PC-9 (cell line): ENCODE measurements at regions not wholly inside any gene's neighbourhood (a gene's known extent, or its start where the extent isn't known, plus 50 kb on each side); places are given as distances from the start of the nearest gene placed in this dataset.

Source experiments
- BruUV-seq: library from RNA; stranded (reverse); fragments of 400-500 nt; replicated peaks from 2 replicates; lab custom pipeline; 2021; lab: Mats Ljungman, UMichigan
- CTCF ChIA-PET: fragments of 300-600 bp; sonication (Branson Sonifier 250); formaldehyde crosslinking; loops from one replicate; lab custom pipeline; 2022; ENCODE audit warnings: antibody characterized with exemption; lab: Charles Lee
- POLR2A ChIA-PET: fragments of 300-600 bp; sonication (Branson Sonifier 250); formaldehyde crosslinking; loops from one replicate; lab custom pipeline; 2022; ENCODE audit warnings: antibody characterized with exemption; ENCODE audit not compliant: unreplicated experiment; lab: Charles Lee
- DNase-seq, 2 experiments: peaks; one replicate each; pipeline versions ENCODE4 v3.0.0 to v3.0.0-alpha.2; 2015 to 2022; ENCODE audit warnings: mixed read lengths in 1 of 2
- H2AFZ ChIP-seq: fragments of 200-600 bp; sonication (generic); 2 replicates; pipeline ENCODE4 v1.8.1; 2017; ENCODE audit warnings: antibody characterized with exemption
- H3F3A ChIP-seq: fragments of 200-600 bp; sonication (generic); 2 replicates; pipeline ENCODE4 v1.8.1; 2017; ENCODE audit warnings: antibody characterized with exemption, mild to moderate bottlenecking, low read depth; ENCODE audit not compliant: insufficient read depth
- H3K27ac ChIP-seq: fragments of 200-600 bp; sonication (generic); 2 replicates; pipeline ENCODE4 v1.6.1; 2016; ENCODE audit warnings: mixed run types
- H3K27me3 ChIP-seq: fragments of 200-600 bp; sonication (generic); 2 replicates; pipeline ENCODE4 v1.6.1; 2016; ENCODE audit warnings: low read depth, mixed run types; ENCODE audit not compliant: insufficient read depth
- H3K36me3 ChIP-seq: fragments of 200-600 bp; sonication (generic); 2 replicates; pipeline ENCODE4 v1.6.1; 2016; ENCODE audit warnings: low read depth, mixed run types
- H3K4me1 ChIP-seq: fragments of 200-600 bp; sonication (generic); replicated peaks from 2 replicates; pipeline ENCODE4 v1.6.1; 2016; ENCODE audit warnings: mixed run types; ENCODE audit not compliant: insufficient read depth
- H3K4me2 ChIP-seq: fragments of 200-600 bp; sonication (generic); 2 replicates; pipeline ENCODE4 v1.6.1; 2017; ENCODE audit warnings: mixed run types
- H3K4me3 ChIP-seq: fragments of 200-600 bp; sonication (generic); 2 replicates; pipeline ENCODE4 v1.6.1; 2016; ENCODE audit warnings: mixed run types
- H3K79me2 ChIP-seq: fragments of 200-600 bp; sonication (generic); 2 replicates; pipeline ENCODE4 v1.6.1; 2017; ENCODE audit warnings: low read depth, mixed run types
- H3K9me2 ChIP-seq: fragments of 200-600 bp; sonication (generic); 2 replicates; pipeline ENCODE4 v1.8.1; 2017; ENCODE audit warnings: mild to moderate bottlenecking; ENCODE audit not compliant: insufficient read depth
- H3K9me3 ChIP-seq: fragments of 200-600 bp; sonication (generic); 2 replicates; pipeline ENCODE4 v1.8.1; 2016; ENCODE audit warnings: low read depth; ENCODE audit not compliant: insufficient read depth
- H4K20me1 ChIP-seq: fragments of 200-600 bp; sonication (generic); 2 replicates; pipeline ENCODE4 v1.8.1; 2017; ENCODE audit not compliant: insufficient read depth
- CTCF ChIP-seq: fragments of 200-600 bp; sonication (generic); conservative IDR thresholded peaks from 2 replicates; pipeline ENCODE4 v1.6.1; 2017; ENCODE audit warnings: mixed run types, antibody characterized with exemption, mild to moderate bottlenecking, moderate library complexity
- EZH2 ChIP-seq: fragments of 200-600 bp; sonication (generic); IDR thresholded peaks from 2 replicates; pipeline ENCODE4 v1.8.0; 2017; ENCODE audit warnings: antibody characterized with exemption, low read depth
- intact Hi-C: fragments of 100-400 bp; cut with micrococcal nuclease; formaldehyde crosslinking; loops from one replicate; pipeline ENCODE4 v1.10.0; 2022; ENCODE audit not compliant: unreplicated experiment

DNA sequence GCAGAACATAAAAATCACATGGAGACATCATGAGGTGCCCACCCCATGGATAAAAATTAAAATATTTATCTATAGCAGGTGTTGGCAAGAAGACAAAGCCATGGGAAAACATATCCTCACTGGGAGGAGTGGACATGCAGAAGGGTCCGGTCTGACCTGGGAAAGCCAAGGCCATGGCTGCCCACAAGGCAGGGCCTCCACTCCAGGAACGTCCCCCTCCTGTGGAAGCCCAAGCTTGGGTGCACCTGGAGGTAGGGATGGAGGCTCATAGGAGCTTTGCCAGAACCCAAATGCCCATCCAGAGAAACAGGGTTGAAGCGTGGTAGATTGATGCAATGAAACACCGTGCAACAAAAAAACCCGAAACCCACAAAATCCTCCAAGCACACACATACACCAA is 81.4 kb upstream of the COL5A1 start:
- Histone ChIP-seq H3K4me3 (no peak overlapping the region), H3K9me2 (no peaks in the 10 kb centered on the region), H3K79me2 (no peaks in the 10 kb centered on the region), H3K27ac (no peak overlapping the region), H2AFZ (no peak overlapping the region), H3K4me1 (no peaks in the 10 kb centered on the region), H3K4me2 (no peak overlapping the region), H4K20me1 (no peaks in the 10 kb centered on the region), H3K36me3 (no peaks in the 10 kb centered on the region), H3F3A (no peaks in the 10 kb centered on the region), H3K27me3 (peaks cover 71% of the 10 kb centered on the region), H3K9me3 (no peaks in the 10 kb centered on the region)
- intact Hi-C loops, result no loop called here
- POLR2A ChIA-PET, result no interaction called here
- DNase-seq, result no peak
- CTCF ChIA-PET, result no interaction called here
- no TSS peak for BruUV-seq
- TF ChIP-seq EZH2 (no peak), CTCF (no peak)

DNA sequence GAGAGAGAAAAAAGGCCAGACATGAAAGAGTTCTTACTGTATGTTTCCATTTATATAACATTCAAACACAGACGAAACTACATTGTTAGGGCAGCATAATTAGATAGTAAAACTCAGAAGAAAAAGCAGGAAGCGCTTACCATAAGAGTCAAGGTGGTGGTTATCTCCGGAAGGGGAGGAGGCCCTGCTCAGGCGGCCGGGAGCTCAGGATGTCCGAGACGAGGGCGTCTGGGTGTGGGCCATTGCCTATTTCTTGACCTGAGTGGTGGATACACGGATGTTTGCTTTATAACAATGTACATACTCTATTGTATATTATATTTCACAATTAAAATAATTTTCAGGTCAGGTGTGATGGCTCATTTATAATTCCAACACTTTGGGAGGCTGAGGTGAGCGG is 80.9 kb upstream of the COL5A1 start:
- H3K36me3 ChIP-seq, result no peaks in the 10 kb centered on the region

GRCh38 chr9:134561427-134562145 is 80.0 kb upstream of the COL5A1 start:
- Histone ChIP-seq H3K9me2 (no peaks in the 10 kb centered on the region), H4K20me1 (no peaks in the 10 kb centered on the region), H3K9me3 (no peaks in the 10 kb centered on the region), H3K79me2 (no peaks in the 10 kb centered on the region), H3K4me3 (no peak overlapping the region), H3K36me3 (no peaks in the 10 kb centered on the region), H3K27ac (no peak overlapping the region), H3K4me2 (no peak overlapping the region), H2AFZ (no peak overlapping the region), H3K27me3 (peaks cover 85% of the 10 kb centered on the region), H3K4me1 (no peaks in the 10 kb centered on the region), H3F3A (no peaks in the 10 kb centered on the region)
- POLR2A ChIA-PET, result no interaction called here
- intact Hi-C loops, result no loop called here
- CTCF ChIA-PET, result no interaction called here
- no TSS peak for BruUV-seq
- no peak for DNase-seq
- TF ChIP-seq CTCF, result no peak
- no peak for TF ChIP-seq EZH2

More for the DNA sequence above, 80.9 kb upstream of the COL5A1 start:
- TF ChIP-seq EZH2, result no peak
- no peak for TF ChIP-seq CTCF
- H4K20me1 ChIP-seq, result no peaks in the 10 kb centered on the region
- H3K27ac ChIP-seq, result no peak overlapping the region
- ChIA-PET POLR2A (no interaction called here), CTCF (no interaction called here)
- no peaks in the 10 kb centered on the region for H3K9me2 ChIP-seq
- H3K4me1 ChIP-seq, result no peaks in the 10 kb centered on the region
- peaks cover 76% of the 10 kb centered on the region for H3K27me3 ChIP-seq
- DNase-seq, result no peak
- intact Hi-C loops, result no loop called here
- no peaks in the 10 kb centered on the region for H3K9me3 ChIP-seq
- BruUV-seq, result no TSS peak
- no peak overlapping the region for H2AFZ ChIP-seq
- H3F3A ChIP-seq, result no peaks in the 10 kb centered on the region
- H3K4me3 ChIP-seq, result no peak overlapping the region
- H3K79me2 ChIP-seq, result no peaks in the 10 kb centered on the region
- no peak overlapping the region for H3K4me2 ChIP-seq
